GM23248 (cell line): ENCODE measurements at regions not wholly inside any gene's neighbourhood (a gene's known extent, or its start where the extent isn't known, plus 50 kb on each side); places are given as distances from the start of the nearest gene placed in this dataset.

Source experiments
- EZH2 ChIP-seq: fragments of 200-600 bp; sonication (generic); IDR thresholded peaks from 2 replicates; pipeline ENCODE4 v1.6.1; 2018; ENCODE audit warnings: antibody characterized with exemption, mild to moderate bottlenecking; ENCODE audit not compliant: insufficient read depth, poor library complexity, severe bottlenecking
- EZH2phosphoT487 ChIP-seq: fragments of 200-600 bp; sonication (generic); IDR thresholded peaks from 2 replicates; pipeline ENCODE4 v1.6.1; 2018; ENCODE audit warnings: antibody characterized with exemption, moderate library complexity, mild to moderate bottlenecking, low read depth; ENCODE audit not compliant: insufficient read depth

DNA sequence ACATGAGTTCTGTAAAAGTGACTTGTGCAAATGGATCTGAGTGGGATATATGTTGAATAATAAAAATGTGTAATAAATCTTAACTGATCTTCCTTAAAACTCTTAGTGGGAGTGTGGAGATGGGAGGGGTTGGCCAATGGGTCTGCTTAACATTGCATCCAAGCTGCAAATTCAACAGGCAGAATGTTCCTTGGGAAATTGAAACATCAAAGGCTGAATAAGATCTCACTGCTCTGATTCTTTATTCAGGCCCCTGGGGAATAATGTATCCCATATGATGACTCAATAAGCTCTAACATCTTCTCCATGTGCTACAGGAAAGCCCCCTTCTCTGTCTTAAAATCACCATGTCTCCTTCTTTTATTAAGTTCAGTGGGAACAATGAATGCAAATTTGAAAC is 373.2 kb upstream of the PODXL start:
- no peak for TF ChIP-seq EZH2phosphoT487
- TF ChIP-seq EZH2 = no peak
